GM12878 (cell line): ENCODE measurements at regions not wholly inside any gene's neighbourhood (a gene's known extent, or its start where the extent isn't known, plus 50 kb on each side); places are given as distances from the start of the nearest gene placed in this dataset.

Source experiments
- ATAC-seq: fragments of 200-7000 bp; cut with Tn5 transposase; 3 replicates; pipeline ENCODE4 v1.9.1; 2020; ENCODE audit warnings: mild to moderate bottlenecking, moderate library complexity
- BruUV-seq: library from RNA; stranded (reverse); fragments of 400-500 nt; replicated peaks from 2 replicates; lab custom pipeline; 2021; lab: Mats Ljungman, UMichigan
- CTCF ChIA-PET: fragments of 300-600 bp; sonication (Branson Sonifier 250); formaldehyde crosslinking; extraction: SDS; loops from one replicate; lab custom pipeline; 2021; ENCODE audit warnings: inconsistent platforms; lab: Yijun Ruan, JAX
- POLR2A ChIA-PET: fragments of 350-600 bp; formaldehyde crosslinking; extraction: SDS; loops from one replicate; lab custom pipeline; 2021; ENCODE audit warnings: inconsistent platforms; lab: Charles Lee
- RAD21 ChIA-PET: fragments of 300-600 bp; sonication (Branson Sonifier 250); formaldehyde crosslinking; loops from one replicate; lab custom pipeline; 2023; ENCODE audit warnings: antibody characterized with exemption; ENCODE audit not compliant: unreplicated experiment; lab: Charles Lee
- SMC1A ChIA-PET: fragments of 300-600 bp; sonication (Branson Sonifier 250); formaldehyde crosslinking; loops from one replicate; lab custom pipeline; 2023; ENCODE audit not compliant: unreplicated experiment, uncharacterized antibody; lab: Charles Lee
- DNase-seq: peaks from one replicate; pipeline ENCODE4 v3.0.0-alpha.2; 2011; ENCODE audit warnings: low read depth, low spot score
- FAIRE-seq: peaks from 3 replicates; lab custom pipeline; 2011; peaks lifted over from hg19 to GRCh38; lab: Jason Lieb, UNC
- H2AFZ ChIP-seq: 2 replicates; pipeline ENCODE4 v1.6.0; 2011; ENCODE audit warnings: low read depth, low read length, control low read depth; ENCODE audit not compliant: control insufficient read depth
- H3K27ac ChIP-seq: 2 replicates; pipeline ENCODE4 v1.5.1; 2011; ENCODE audit warnings: control low read depth; ENCODE audit not compliant: control insufficient read depth, insufficient read depth
- H3K27me3 ChIP-seq, 2 experiments: replicated peaks in 1 of 2; 2 replicates each; pipeline versions ENCODE4 v1.6.0 to v1.6.1; 2011; ENCODE audit warnings: low read length in 1 of 2; ENCODE audit not compliant: control insufficient read depth in 2 of 2, insufficient read depth in 2 of 2
- H3K36me3 ChIP-seq, 2 experiments: 2 replicates each; pipeline ENCODE4 v1.5.1; 2011; ENCODE audit warnings: low read length in 1 of 2; ENCODE audit not compliant: control insufficient read depth in 2 of 2, insufficient read depth in 2 of 2
- H3K4me1 ChIP-seq: 2 replicates; pipeline ENCODE4 v1.6.1; 2011; ENCODE audit warnings: mild to moderate bottlenecking, low read length, moderate library complexity, mixed read lengths; ENCODE audit not compliant: control insufficient read depth, insufficient read depth
- H3K4me2 ChIP-seq: 2 replicates; pipeline ENCODE4 v1.6.0; 2011; ENCODE audit warnings: control low read depth; ENCODE audit not compliant: control insufficient read depth, insufficient read depth
- H3K4me3 ChIP-seq: fragments of 200-600 bp; sonication (generic); 2 replicates; pipeline ENCODE4 v1.5.1; 2016
- H3K79me2 ChIP-seq: 2 replicates; pipeline ENCODE4 v1.6.0; 2011; ENCODE audit warnings: low read length; ENCODE audit not compliant: control insufficient read depth, insufficient read depth
- H3K9ac ChIP-seq: 2 replicates; pipeline ENCODE4 v1.8.0; 2011; ENCODE audit warnings: low read length, control low read depth, mixed read lengths; ENCODE audit not compliant: control insufficient read depth, insufficient read depth
- H3K9me3 ChIP-seq: replicated peaks from 3 replicates; pipeline ENCODE4 v1.5.1; 2011; ENCODE audit warnings: mild to moderate bottlenecking, low read length; ENCODE audit not compliant: control insufficient read depth, insufficient read depth
- H4K20me1 ChIP-seq: 2 replicates; pipeline ENCODE4 v1.6.0; 2011; ENCODE audit not compliant: control insufficient read depth, insufficient read depth
- ATF7 ChIP-seq: fragments of 450-650 bp; IDR thresholded peaks from 2 replicates; pipeline ENCODE4 v1.6.1; 2016; ENCODE audit warnings: low read depth, mild to moderate bottlenecking
- CBX3 ChIP-seq: fragments of 200-600 bp; sonication (generic); IDR thresholded peaks from 2 replicates; pipeline ENCODE4 v1.6.1; 2016; ENCODE audit warnings: low read depth, borderline replicate concordance
- KDM1A ChIP-seq: fragments of 200-600 bp; sonication (generic); IDR thresholded peaks from 2 replicates; pipeline ENCODE4 v1.6.1; 2016; ENCODE audit warnings: borderline replicate concordance
- NR2C2 ChIP-seq: IDR thresholded peaks from 2 replicates; pipeline ENCODE4 v1.6.1; 2011; ENCODE audit warnings: borderline replicate concordance, low read depth; ENCODE audit not compliant: control insufficient read depth, insufficient read length
- STAT1 ChIP-seq: fragments of 450-650 bp; conservative IDR thresholded peaks from 2 replicates; pipeline ENCODE4 v1.6.1; 2014; ENCODE audit warnings: antibody characterized with exemption, mild to moderate bottlenecking
- YBX1 ChIP-seq: fragments of 450-650 bp; IDR thresholded peaks from 2 replicates; pipeline ENCODE4 v1.6.1; 2016; ENCODE audit warnings: antibody characterized with exemption
- WGBS: methylation state at CpG from one replicate; pipeline ENCODE4 v1.1.6; 2016; ENCODE audit warnings: low lambda C conversion rate; ENCODE audit not compliant: insufficient replicate concordance, insufficient coverage; ENCODE audit errors: missing lambda C conversion rate; 5-methylcytosine and 5-hydroxymethylcytosine counted together
- in situ Hi-C: fragments of 300-500 bp; cut with MboI; formaldehyde crosslinking; loops from 9 replicates; pipeline ENCODE4 v1.14.3; 2018; ENCODE audit warnings: mixed read lengths
- intact Hi-C: fragments of 100-400 bp; cut with micrococcal nuclease; formaldehyde crosslinking; loops from one replicate; pipeline ENCODE4 v1.14.2; 2022; ENCODE audit not compliant: unreplicated experiment
- TF ChIP-seq, protein P1 (sequence below): fragments of 450-650 bp; IDR thresholded peaks from 2 replicates; pipeline ENCODE4 v1.6.1; 2017; ENCODE audit warnings: antibody characterized with exemption, mild to moderate bottlenecking, moderate library complexity
- TF ChIP-seq, protein P2 (sequence below): IDR thresholded peaks from 2 replicates; pipeline ENCODE4 v1.6.1; 2012; ENCODE audit warnings: low read depth, low read length, improper control_type of control experiment
- TF ChIP-seq, protein P3 (sequence below): fragments of 450-650 bp; IDR thresholded peaks from 2 replicates; pipeline ENCODE4 v1.6.1; 2017; ENCODE audit warnings: low read depth, mild to moderate bottlenecking, moderate library complexity

- SMC1A ChIA-PET: no interaction called here
These were observed 77.2 kb upstream of the HS3ST2 start for GRCh38 chr16:22736791-22737190.

More at GRCh38 chr16:22736791-22737190, 77.2 kb upstream of the HS3ST2 start:
- in situ Hi-C loops: no loop called here
- ChIA-PET CTCF (no interaction called here), POLR2A (no interaction called here), RAD21 (no interaction called here)
- no peak for FAIRE-seq
- Histone ChIP-seq H3K36me3 (no peaks in the 10 kb centered on the region; a peak in 1 of 4 replicates), H3K79me2 (no peaks in the 10 kb centered on the region), H3K4me2 (no peak overlapping the region), H2AFZ (no peak overlapping the region), H3K27ac (no peak overlapping the region), H3K4me1 (no peaks in the 10 kb centered on the region), H4K20me1 (no peaks in the 10 kb centered on the region), H3K9ac (no peak overlapping the region), H3K4me3 (no peak overlapping the region), H3K27me3 (peaks cover 0 to 4% of the 10 kb centered on the region in 2 experiments; a peak in 2 of 4 replicates), H3K9me3 (no peaks in the 10 kb centered on the region)
- no peak for ATAC-seq
- TF ChIP-seq ATF7 (no peak), YBX1 (no peak), NR2C2 (no peak), KDM1A (no peak), CBX3 (no peak), STAT1 (no peak)
- TF ChIP-seq, protein P1, sequence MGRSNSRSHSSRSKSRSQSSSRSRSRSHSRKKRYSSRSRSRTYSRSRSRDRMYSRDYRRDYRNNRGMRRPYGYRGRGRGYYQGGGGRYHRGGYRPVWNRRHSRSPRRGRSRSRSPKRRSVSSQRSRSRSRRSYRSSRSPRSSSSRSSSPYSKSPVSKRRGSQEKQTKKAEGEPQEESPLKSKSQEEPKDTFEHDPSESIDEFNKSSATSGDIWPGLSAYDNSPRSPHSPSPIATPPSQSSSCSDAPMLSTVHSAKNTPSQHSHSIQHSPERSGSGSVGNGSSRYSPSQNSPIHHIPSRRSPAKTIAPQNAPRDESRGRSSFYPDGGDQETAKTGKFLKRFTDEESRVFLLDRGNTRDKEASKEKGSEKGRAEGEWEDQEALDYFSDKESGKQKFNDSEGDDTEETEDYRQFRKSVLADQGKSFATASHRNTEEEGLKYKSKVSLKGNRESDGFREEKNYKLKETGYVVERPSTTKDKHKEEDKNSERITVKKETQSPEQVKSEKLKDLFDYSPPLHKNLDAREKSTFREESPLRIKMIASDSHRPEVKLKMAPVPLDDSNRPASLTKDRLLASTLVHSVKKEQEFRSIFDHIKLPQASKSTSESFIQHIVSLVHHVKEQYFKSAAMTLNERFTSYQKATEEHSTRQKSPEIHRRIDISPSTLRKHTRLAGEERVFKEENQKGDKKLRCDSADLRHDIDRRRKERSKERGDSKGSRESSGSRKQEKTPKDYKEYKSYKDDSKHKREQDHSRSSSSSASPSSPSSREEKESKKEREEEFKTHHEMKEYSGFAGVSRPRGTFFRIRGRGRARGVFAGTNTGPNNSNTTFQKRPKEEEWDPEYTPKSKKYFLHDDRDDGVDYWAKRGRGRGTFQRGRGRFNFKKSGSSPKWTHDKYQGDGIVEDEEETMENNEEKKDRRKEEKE: no peak
- TF ChIP-seq, protein P2, sequence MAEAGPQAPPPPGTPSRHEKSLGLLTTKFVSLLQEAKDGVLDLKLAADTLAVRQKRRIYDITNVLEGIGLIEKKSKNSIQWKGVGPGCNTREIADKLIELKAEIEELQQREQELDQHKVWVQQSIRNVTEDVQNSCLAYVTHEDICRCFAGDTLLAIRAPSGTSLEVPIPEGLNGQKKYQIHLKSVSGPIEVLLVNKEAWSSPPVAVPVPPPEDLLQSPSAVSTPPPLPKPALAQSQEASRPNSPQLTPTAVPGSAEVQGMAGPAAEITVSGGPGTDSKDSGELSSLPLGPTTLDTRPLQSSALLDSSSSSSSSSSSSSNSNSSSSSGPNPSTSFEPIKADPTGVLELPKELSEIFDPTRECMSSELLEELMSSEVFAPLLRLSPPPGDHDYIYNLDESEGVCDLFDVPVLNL: no peak
- TF ChIP-seq, protein P3, sequence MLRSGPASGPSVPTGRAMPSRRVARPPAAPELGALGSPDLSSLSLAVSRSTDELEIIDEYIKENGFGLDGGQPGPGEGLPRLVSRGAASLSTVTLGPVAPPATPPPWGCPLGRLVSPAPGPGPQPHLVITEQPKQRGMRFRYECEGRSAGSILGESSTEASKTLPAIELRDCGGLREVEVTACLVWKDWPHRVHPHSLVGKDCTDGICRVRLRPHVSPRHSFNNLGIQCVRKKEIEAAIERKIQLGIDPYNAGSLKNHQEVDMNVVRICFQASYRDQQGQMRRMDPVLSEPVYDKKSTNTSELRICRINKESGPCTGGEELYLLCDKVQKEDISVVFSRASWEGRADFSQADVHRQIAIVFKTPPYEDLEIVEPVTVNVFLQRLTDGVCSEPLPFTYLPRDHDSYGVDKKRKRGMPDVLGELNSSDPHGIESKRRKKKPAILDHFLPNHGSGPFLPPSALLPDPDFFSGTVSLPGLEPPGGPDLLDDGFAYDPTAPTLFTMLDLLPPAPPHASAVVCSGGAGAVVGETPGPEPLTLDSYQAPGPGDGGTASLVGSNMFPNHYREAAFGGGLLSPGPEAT: no peak
- no peak for DNase-seq
- BruUV-seq: no TSS peak
- intact Hi-C loops: no loop called here
- 0% methylated on average over 1 of the region's 1 CpG for WGBS
